ENCODE measurements at regions not wholly inside any gene's neighbourhood (a gene's known extent, or its start where the extent isn't known, plus 50 kb on each side); places are given as distances from the start of the nearest gene placed in this dataset.

GRCh38 chr4:13942977-13943376, 315.5 kb upstream of the BOD1L1 start:
- no peak for DNase-seq

GRCh38 chr4:13944095-13944511, 316.6 kb upstream of the BOD1L1 start:
- no peak for DNase-seq

GRCh38 chr4:13947921-13948320, 320.4 kb upstream of the BOD1L1 start:
- DNase-seq, result no peak

- DNase-seq, result no peak
These were observed 323.0 kb upstream of the BOD1L1 start for GRCh38 chr4:13950491-13950890.

- DNase-seq, result no peak
These were observed 325.6 kb upstream of the BOD1L1 start for GRCh38 chr4:13953083-13953482.

GRCh38 chr4:13955551-13955950, 328.0 kb upstream of the BOD1L1 start:
- DNase-seq, result no peak

- no peak for DNase-seq
These were observed 329.4 kb upstream of the BOD1L1 start for GRCh38 chr4:13956947-13957346.

- no peak for DNase-seq
These were observed 330.3 kb upstream of the BOD1L1 start for GRCh38 chr4:13957871-13958270.

GRCh38 chr4:13963601-13964000, 336.1 kb upstream of the BOD1L1 start:
- no peak for DNase-seq

GRCh38 chr4:13966231-13967195, 339.0 kb upstream of the BOD1L1 start:
- DNase-seq, result no peak

GRCh38 chr4:13968723-13969122, 341.2 kb upstream of the BOD1L1 start:
- no peak for DNase-seq

GRCh38 chr4:13970349-13970748, 342.8 kb upstream of the BOD1L1 start:
- DNase-seq, result no peak

- no peak for DNase-seq
These were observed 350.2 kb upstream of the BOD1L1 start for GRCh38 chr4:13977746-13978145.

- DNase-seq, result no peak
These were observed 353.1 kb upstream of the BOD1L1 start for GRCh38 chr4:13980317-13981310.

GRCh38 chr4:13981499-13981898, 354.0 kb upstream of the BOD1L1 start:
- DNase-seq, result no peak

- DNase-seq, result no peak
These were observed 354.5 kb upstream of the BOD1L1 start for GRCh38 chr4:13982010-13982409.

GRCh38 chr4:13983189-13983790, 355.8 kb upstream of the BOD1L1 start:
- DNase-seq, result no peak

GRCh38 chr4:13984991-13985800, 357.7 kb upstream of the BOD1L1 start:
- no peak for DNase-seq

- DNase-seq, result no peak
These were observed 358.3 kb upstream of the BOD1L1 start for GRCh38 chr4:13985837-13986236.

- no peak for DNase-seq
These were observed 359.0 kb upstream of the BOD1L1 start for GRCh38 chr4:13986548-13986947.

- DNase-seq, result no peak
These were observed 361.1 kb upstream of the BOD1L1 start for GRCh38 chr4:13988353-13989305.
